Caki2 (cell line): ENCODE measurements at regions not wholly inside any gene's neighbourhood (a gene's known extent, or its start where the extent isn't known, plus 50 kb on each side); places are given as distances from the start of the nearest gene placed in this dataset.
"Not testable (repeated sequence)": the region's sequence is repeated elsewhere in the genome, so short reads cannot be mapped to it uniquely, and the experiment has no call there.

ENCODE experiments used
- DNase-seq: peaks from one replicate; pipeline ENCODE4 v3.0.0-alpha.2; 2015; ENCODE audit warnings: low read depth
- in situ Hi-C: cut with HindIII; loops from 2 replicates; pipeline ENCODE4 v1.10.0; 2016; ENCODE audit warnings: low sequenced_read_pairs, low pct_unique_long_range_greater_than_20kb, mixed read lengths

DNA sequence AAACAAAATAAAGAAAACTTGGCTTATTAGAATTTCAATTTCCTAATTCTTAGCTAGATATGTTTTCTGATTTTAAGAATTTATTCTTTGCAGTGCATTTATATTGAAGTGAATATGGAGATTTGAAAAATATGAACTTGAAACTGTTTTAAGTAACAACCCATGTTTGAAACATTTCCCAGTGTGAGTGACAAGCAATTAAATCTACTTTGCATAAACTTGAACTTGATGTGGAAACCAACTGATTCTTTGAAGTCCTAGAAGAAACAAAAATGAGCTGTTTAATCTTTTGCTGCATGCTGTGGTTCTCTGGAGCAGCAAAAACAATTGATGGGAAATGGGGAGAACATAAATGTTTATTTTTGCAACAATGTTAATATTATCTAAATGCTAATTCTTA is 430.2 kb downstream of the ARL4A start:
- DNase-seq, result no peak
- in situ Hi-C loops, result no loop called here

- in situ Hi-C loops, result not testable (repeated sequence)
Observed at GRCh38 chr7:13124629-13125028, 437.2 kb downstream of the ARL4A start.

DNA sequence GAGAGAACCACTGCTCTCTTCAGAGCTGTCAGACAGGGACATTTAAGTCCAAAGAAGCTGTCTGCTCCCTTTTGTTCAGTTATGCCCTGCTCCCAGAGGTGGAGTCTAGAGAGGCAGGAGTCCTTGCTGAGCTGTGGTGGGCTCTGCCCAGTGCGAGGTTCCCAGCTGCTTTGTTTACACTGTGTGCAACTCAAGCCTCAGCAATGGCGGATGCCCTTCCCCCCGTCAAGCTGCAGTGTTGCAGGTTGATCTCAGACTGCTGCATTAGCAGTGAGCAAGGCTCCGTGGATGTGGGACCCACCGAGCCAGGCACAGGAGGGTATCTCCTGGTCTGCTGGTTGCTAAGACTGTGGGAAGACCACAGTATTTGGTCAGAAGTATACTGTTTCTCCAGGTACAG is 438.9 kb downstream of the ARL4A start:
- no peak for DNase-seq
- in situ Hi-C loops, result no loop called here

More at GRCh38 chr7:13124629-13125028, 437.2 kb downstream of the ARL4A start:
- DNase-seq, result not testable (repeated sequence)

GRCh38 chr7:13130321-13130720 is 442.9 kb downstream of the ARL4A start:
- no peak for DNase-seq
- in situ Hi-C loops, result no loop called here

DNA sequence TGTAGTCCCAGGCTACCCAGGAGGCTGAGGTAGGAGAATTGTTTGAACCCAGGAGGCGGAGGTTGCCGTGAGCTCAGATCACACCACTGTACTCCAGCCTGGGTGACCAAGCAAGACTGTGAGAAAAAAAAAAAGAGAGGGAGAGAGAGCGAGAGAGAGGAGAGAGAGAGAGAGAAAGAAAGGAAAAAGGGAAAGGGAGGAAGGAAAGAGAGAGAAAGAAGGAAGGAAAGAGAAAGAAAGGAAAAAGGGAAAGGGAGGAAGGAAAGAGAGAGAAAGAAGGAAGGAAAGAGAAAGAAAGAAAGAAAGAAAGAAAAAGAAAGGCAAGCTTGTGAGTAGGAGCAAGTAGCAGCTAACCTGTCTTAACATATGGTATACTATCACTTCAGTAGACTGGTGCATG is 443.5 kb downstream of the ARL4A start:
- DNase-seq, in situ Hi-C loops: not testable (repeated sequence)

- no peak for DNase-seq
- in situ Hi-C loops, result no loop called here
Observed at GRCh38 chr7:13132314-13132713, 444.9 kb downstream of the ARL4A start.

DNA sequence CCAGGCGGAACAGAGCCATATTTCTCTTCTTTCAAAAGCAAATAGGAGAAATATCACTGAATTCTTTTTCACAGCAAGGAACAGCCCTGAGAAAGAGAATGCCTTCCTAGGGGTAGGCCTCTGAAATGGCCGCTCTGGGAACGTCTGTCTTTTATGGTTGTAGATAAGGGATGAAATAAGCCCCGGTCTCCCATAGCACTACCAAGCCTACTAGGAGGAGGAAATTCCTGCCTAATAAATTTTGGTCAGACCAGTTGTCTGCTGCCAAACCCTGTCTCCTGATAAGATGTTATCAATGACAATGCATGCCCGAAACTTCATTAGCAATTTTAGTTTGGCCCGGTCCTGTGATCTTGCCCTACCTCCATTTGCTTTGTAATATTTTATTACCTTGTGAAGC is 448.9 kb downstream of the ARL4A start:
- DNase-seq, in situ Hi-C loops: not testable (repeated sequence)

GRCh38 chr7:13139436-13139835 is 452.0 kb downstream of the ARL4A start:
- no peak for DNase-seq
- in situ Hi-C loops, result no loop called here

DNA sequence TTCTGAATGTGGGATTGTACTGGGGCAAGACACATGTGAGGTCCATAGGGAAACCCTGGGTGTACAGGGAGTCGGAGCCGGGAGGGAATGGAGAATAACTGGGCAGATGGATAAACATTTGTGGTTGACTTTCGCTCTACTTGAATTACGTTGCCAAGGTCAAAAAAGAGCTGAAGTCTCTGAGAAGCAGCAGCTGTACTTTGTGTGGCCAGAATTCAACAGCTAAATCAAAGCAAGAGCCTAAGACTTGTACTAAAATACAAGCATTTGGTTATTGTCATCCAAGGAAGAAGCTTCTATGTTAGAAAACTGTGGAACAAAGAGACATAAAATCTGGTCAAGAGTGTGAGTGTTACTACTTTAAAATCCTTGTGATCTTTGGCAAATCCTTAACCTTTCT is 457.2 kb downstream of the ARL4A start:
- in situ Hi-C loops, result no loop called here
- no peak for DNase-seq

- in situ Hi-C loops, result no loop called here
- no peak for DNase-seq
Observed at GRCh38 chr7:13148548-13148947, 461.1 kb downstream of the ARL4A start.

- in situ Hi-C loops, result no loop called here
- DNase-seq, result no peak
Observed at GRCh38 chr7:13151978-13152377, 464.5 kb downstream of the ARL4A start.

- DNase-seq, result no peak
- in situ Hi-C loops, result no loop called here
Observed at GRCh38 chr7:13152755-13153154, 465.3 kb downstream of the ARL4A start.

- DNase-seq, result no peak
- in situ Hi-C loops, result no loop called here
Observed at GRCh38 chr7:13153266-13153665, 465.8 kb downstream of the ARL4A start.

- no peak for DNase-seq
- in situ Hi-C loops, result no loop called here
Observed at GRCh38 chr7:13153742-13154141, 466.3 kb downstream of the ARL4A start.

DNA sequence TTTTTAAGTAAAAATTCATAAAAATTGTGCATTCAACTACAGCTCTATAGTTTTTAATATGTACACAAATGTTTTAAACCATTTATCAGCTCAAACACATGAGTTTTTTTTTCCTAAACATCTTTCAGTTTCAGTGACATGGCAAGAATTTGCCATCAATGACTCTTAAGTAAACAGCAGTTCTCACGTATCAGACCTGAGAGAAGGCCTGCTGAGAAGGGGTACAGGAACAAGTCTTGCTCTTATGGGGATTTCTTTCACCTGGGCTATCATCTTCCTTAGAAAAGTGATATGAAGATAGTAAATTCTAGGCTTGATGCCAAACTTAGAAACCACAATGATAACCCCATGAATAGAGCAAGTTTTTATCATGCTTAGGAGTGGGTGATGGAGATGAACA is 467.8 kb downstream of the ARL4A start:
- DNase-seq, result no peak
- in situ Hi-C loops, result no loop called here

GRCh38 chr7:13159003-13159402 is 471.6 kb downstream of the ARL4A start:
- in situ Hi-C loops, result no loop called here
- no peak for DNase-seq

DNA sequence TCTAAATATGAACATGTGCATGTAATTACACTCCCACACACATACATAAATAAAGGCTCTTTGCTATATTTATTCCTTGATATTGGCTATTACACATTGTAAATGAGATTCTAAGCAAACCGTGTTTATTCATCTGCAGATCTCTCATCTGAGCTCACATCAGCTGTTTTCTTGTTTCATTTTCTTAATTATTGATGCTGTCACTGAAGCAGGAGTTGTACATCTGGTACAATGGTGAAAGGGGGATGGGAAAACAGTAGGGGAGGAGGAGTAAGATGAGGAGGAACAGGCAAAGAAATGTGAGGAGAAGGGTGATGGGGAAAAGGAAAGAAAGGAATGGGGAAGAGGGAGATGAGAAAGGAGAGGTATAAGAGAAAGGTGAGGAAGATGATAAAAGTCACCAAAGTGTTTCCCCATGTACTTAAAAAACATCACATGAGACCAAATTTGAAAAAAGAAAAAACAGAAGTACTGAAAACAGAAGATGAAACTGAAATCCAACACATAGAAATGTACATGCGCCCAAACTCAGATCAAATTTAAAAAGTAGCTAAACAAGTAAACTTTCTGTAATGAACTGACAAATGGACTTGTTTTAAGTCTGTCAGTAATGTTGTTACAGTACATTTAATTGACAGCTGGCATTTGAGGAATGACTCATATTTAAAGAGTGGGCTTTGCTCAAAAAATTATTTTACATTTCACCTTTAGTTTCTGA is 472.2 kb downstream of the ARL4A start:
- in situ Hi-C loops, result no loop called here
- no peak for DNase-seq

- in situ Hi-C loops, result no loop called here
- no peak for DNase-seq
Observed at GRCh38 chr7:13161125-13161524, 473.7 kb downstream of the ARL4A start.

- no peak for DNase-seq
- in situ Hi-C loops, result no loop called here
Observed at GRCh38 chr7:13165854-13166253, 478.4 kb downstream of the ARL4A start.

- in situ Hi-C loops, result no loop called here
- DNase-seq, result no peak
Observed at GRCh38 chr7:13166801-13167200, 479.4 kb downstream of the ARL4A start.
